Fibroblast of lung (primary cell): ENCODE measurements at regions not wholly inside any gene's neighbourhood (a gene's known extent, or its start where the extent isn't known, plus 50 kb on each side); places are given as distances from the start of the nearest gene placed in this dataset.

ENCODE experiments used
- DNase-seq, 2 donors: peaks; one replicate each; pipeline versions ENCODE4 v3.0.0 to v3.0.0-alpha.2; 2010; ENCODE audit warnings: low read depth in 2 of 2
- H2AFZ ChIP-seq: 2 replicates; pipeline ENCODE4 v1.5.1; 2012; ENCODE audit warnings: low read length, control low read depth, inconsistent platforms
- H3K27ac ChIP-seq: 2 replicates; pipeline ENCODE4 v1.5.1; 2011; ENCODE audit warnings: low read length, control low read depth; ENCODE audit not compliant: insufficient read depth
- H3K27me3 ChIP-seq: 2 replicates; pipeline ENCODE4 v1.5.1; 2011; ENCODE audit warnings: mild to moderate bottlenecking, low read length; ENCODE audit not compliant: control insufficient read depth, insufficient read depth
- H3K36me3 ChIP-seq: 2 replicates; pipeline ENCODE4 v1.5.1; 2011; ENCODE audit warnings: low read length; ENCODE audit not compliant: control insufficient read depth, insufficient read depth
- H3K4me1 ChIP-seq: 2 replicates; pipeline ENCODE4 v1.5.1; 2011; ENCODE audit warnings: low read length; ENCODE audit not compliant: control insufficient read depth, insufficient read depth; ENCODE audit errors: extremely low read depth
- H3K4me2 ChIP-seq: 2 replicates; pipeline ENCODE4 v1.5.1; 2011; ENCODE audit warnings: low read length, control low read depth; ENCODE audit not compliant: insufficient read depth; ENCODE audit errors: extremely low read depth
- H3K4me3 ChIP-seq, 4 experiments: fragments of 200-600 bp in 1 of 4; sonication (generic) in 1 of 4; replicated peaks in 1 of 4; 2 replicates each; pipeline ENCODE4 v1.5.1; 2011 to 2016; ENCODE audit warnings: low read length in 4 of 4, low read depth in 3 of 4, mild to moderate bottlenecking in 3 of 4, control low read depth in 2 of 4, inconsistent platforms in 1 of 4, mixed read lengths in 1 of 4; ENCODE audit not compliant: insufficient read depth in 1 of 4; ENCODE audit errors: control extremely low read depth in 1 of 4
- H3K79me2 ChIP-seq: 2 replicates; pipeline ENCODE4 v1.5.1; 2012; ENCODE audit warnings: mild to moderate bottlenecking, low read length, inconsistent platforms; ENCODE audit not compliant: control insufficient read depth, insufficient read depth
- H3K9ac ChIP-seq: 2 replicates; pipeline ENCODE4 v1.5.1; 2011; ENCODE audit warnings: mild to moderate bottlenecking, low read length, control low read depth; ENCODE audit not compliant: insufficient read depth
- H3K9me3 ChIP-seq: 2 replicates; pipeline ENCODE4 v1.5.1; 2012; ENCODE audit warnings: low read depth, low read length; ENCODE audit not compliant: control insufficient read depth, insufficient read depth
- H4K20me1 ChIP-seq: 2 replicates; pipeline ENCODE4 v1.5.1; 2011; ENCODE audit warnings: low read length; ENCODE audit not compliant: control insufficient read depth, insufficient read depth; ENCODE audit errors: extremely low read depth
- CTCF ChIP-seq, 2 donors: IDR thresholded peaks in 1 of 2; conservative IDR thresholded peaks in 1 of 2; 1 replicate in 1 of 2; 2 replicates in 1 of 2; pipeline ENCODE4 v1.5.1; 2011 to 2012; ENCODE audit warnings: low read length in 2 of 2, control low read depth in 1 of 2, inconsistent platforms in 1 of 2, low read depth in 1 of 2, mild to moderate bottlenecking in 1 of 2
- EZH2 ChIP-seq: IDR thresholded peaks from 2 replicates; pipeline ENCODE4 v1.5.1; 2012; ENCODE audit warnings: low read length, control low read depth, mild to moderate bottlenecking; ENCODE audit errors: missing control alignments

- Histone ChIP-seq H3K4me1 (no peaks in the 10 kb centered on the region), H3K27ac (no peak overlapping the region), H3K4me3 (no peak overlapping the region), H3K4me2 (no peak overlapping the region), H3K9ac (no peak overlapping the region), H3K9me3 (no peaks in the 10 kb centered on the region), H3K79me2 (no peaks in the 10 kb centered on the region), H4K20me1 (no peaks in the 10 kb centered on the region), H2AFZ (no peak overlapping the region), H3K36me3 (no peaks in the 10 kb centered on the region), H3K27me3 (no peaks in the 10 kb centered on the region)
- TF ChIP-seq EZH2 (no peak), CTCF (conservative IDR thresholded peaks at IDR 0.05 in 1 of 2, IDR thresholded peaks at IDR 0.05 in 1 of 2; ENCODE audit: low read depth in 1 of 2, low read length in 2 of 2) (no peak)
- no peak for DNase-seq
Observed at GRCh38 chrX:113933931-113934330, 650.0 kb upstream of the HTR2C start.

- Histone ChIP-seq H3K9ac (no peak overlapping the region), H3K4me3 (no peak overlapping the region), H3K9me3 (no peaks in the 10 kb centered on the region), H3K27ac (no peak overlapping the region), H3K36me3 (no peaks in the 10 kb centered on the region), H3K4me2 (no peak overlapping the region), H3K27me3 (no peaks in the 10 kb centered on the region), H3K4me1 (no peaks in the 10 kb centered on the region), H3K79me2 (no peaks in the 10 kb centered on the region), H4K20me1 (no peaks in the 10 kb centered on the region), H2AFZ (no peak overlapping the region)
- peak; percentile 0 to 20 for DNase-seq
- TF ChIP-seq EZH2, result no peak
- no peak for TF ChIP-seq CTCF (conservative IDR thresholded peaks at IDR 0.05 in 1 of 2, IDR thresholded peaks at IDR 0.05 in 1 of 2; ENCODE audit: low read depth in 1 of 2, low read length in 2 of 2)
Observed at GRCh38 chrX:113929004-113929403, 654.9 kb upstream of the HTR2C start.

- no peaks in the 10 kb centered on the region for H3K36me3 ChIP-seq
- no peak overlapping the region for H3K27ac ChIP-seq
- peak in 1 of 2 donors; percentile 20 for DNase-seq
- no peak overlapping the region for H3K4me3 ChIP-seq
- no peaks in the 10 kb centered on the region for H4K20me1 ChIP-seq
- TF ChIP-seq EZH2 (no peak), CTCF (conservative IDR thresholded peaks at IDR 0.05 in 1 of 2, IDR thresholded peaks at IDR 0.05 in 1 of 2; ENCODE audit: low read depth in 1 of 2, low read length in 2 of 2) (no peak)
- no peaks in the 10 kb centered on the region for H3K9me3 ChIP-seq
- no peaks in the 10 kb centered on the region for H3K27me3 ChIP-seq
- H2AFZ ChIP-seq, result no peak overlapping the region
- H3K4me2 ChIP-seq, result no peak overlapping the region
- H3K79me2 ChIP-seq, result no peaks in the 10 kb centered on the region
- no peaks in the 10 kb centered on the region for H3K4me1 ChIP-seq
- H3K9ac ChIP-seq, result no peak overlapping the region
Observed at GRCh38 chrX:113920661-113921060, 663.2 kb upstream of the HTR2C start.
